ENCODE measurements at regions not wholly inside any gene's neighbourhood (a gene's known extent, or its start where the extent isn't known, plus 50 kb on each side); places are given as distances from the start of the nearest gene placed in this dataset.

DNA sequence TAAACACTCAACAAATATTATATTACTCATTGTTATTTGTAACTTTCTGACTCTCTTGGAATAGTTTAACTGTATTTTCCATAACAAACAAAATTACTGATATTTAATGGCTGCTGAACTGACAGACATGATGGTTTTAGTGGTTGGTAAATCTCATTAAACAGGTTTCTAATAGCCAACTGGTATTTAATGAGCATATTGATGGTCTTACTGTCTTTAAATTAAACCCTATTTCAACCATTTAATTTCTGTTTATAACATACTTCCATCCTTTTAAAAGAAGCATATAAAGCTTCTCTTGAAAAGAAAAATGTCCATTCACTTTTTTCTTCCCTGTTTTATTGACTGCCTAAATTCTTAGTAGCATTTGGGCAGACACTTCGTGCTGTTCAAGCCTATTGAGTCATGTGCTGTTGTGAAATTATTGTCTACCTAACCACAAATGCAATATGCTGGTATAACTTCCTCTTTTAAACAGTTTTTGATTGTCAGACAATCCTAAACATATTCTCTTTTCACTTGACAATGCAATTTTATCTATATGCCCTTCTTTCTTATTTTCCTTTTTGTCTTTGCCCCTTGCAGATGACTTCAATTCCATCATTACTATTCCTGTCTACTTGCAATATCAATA, 163.9 kb upstream of the SLC7A11 start:
- no peak for TF ChIP-seq EZH2 (optimal IDR thresholded peaks at IDR 0.05; ENCODE audit: low read depth, low read length)
- TF ChIP-seq, protein P1, sequence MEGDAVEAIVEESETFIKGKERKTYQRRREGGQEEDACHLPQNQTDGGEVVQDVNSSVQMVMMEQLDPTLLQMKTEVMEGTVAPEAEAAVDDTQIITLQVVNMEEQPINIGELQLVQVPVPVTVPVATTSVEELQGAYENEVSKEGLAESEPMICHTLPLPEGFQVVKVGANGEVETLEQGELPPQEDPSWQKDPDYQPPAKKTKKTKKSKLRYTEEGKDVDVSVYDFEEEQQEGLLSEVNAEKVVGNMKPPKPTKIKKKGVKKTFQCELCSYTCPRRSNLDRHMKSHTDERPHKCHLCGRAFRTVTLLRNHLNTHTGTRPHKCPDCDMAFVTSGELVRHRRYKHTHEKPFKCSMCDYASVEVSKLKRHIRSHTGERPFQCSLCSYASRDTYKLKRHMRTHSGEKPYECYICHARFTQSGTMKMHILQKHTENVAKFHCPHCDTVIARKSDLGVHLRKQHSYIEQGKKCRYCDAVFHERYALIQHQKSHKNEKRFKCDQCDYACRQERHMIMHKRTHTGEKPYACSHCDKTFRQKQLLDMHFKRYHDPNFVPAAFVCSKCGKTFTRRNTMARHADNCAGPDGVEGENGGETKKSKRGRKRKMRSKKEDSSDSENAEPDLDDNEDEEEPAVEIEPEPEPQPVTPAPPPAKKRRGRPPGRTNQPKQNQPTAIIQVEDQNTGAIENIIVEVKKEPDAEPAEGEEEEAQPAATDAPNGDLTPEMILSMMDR (IDR thresholded peaks at IDR 0.05; ENCODE audit: low read length) = no peak
- TF ChIP-seq EZH2phosphoT487 (IDR thresholded peaks at IDR 0.05; ENCODE audit: low read length) = no peak
